DOHH2 (cell line): ENCODE measurements at regions not wholly inside any gene's neighbourhood (a gene's known extent, or its start where the extent isn't known, plus 50 kb on each side); places are given as distances from the start of the nearest gene placed in this dataset.

Source experiments
- H3F3A ChIP-seq: fragments of 200-600 bp; sonication (generic), shearing (Covaris generic); 2 replicates; pipeline ENCODE4 v1.6.0; 2016; ENCODE audit warnings: antibody characterized with exemption, mild to moderate bottlenecking; ENCODE audit not compliant: control insufficient read depth, insufficient read depth
- H3K27ac ChIP-seq: fragments of 200-600 bp; sonication (generic); 2 replicates; pipeline ENCODE4 v1.5.1; 2014; ENCODE audit warnings: low read depth, mild to moderate bottlenecking, low read length, moderate library complexity
- H3K27me3 ChIP-seq: fragments of 200-600 bp; sonication (generic); 2 replicates; pipeline ENCODE4 v1.6.1; 2014; ENCODE audit warnings: mild to moderate bottlenecking, low read length, mixed read lengths; ENCODE audit not compliant: control insufficient read depth
- H3K36me3 ChIP-seq: fragments of 200-600 bp; sonication (generic); 2 replicates; pipeline ENCODE4 v1.6.1; 2014; ENCODE audit warnings: mild to moderate bottlenecking, low read length, moderate library complexity, mixed read lengths; ENCODE audit not compliant: control insufficient read depth
- H3K4me1 ChIP-seq: fragments of 200-600 bp; sonication (generic); 2 replicates; pipeline ENCODE4 v1.6.1; 2014; ENCODE audit warnings: mild to moderate bottlenecking, low read length, mixed read lengths; ENCODE audit not compliant: control insufficient read depth
- H3K4me2 ChIP-seq: fragments of 200-600 bp; sonication (generic); 2 replicates; pipeline ENCODE4 v1.6.0; 2014; ENCODE audit warnings: mild to moderate bottlenecking, low read length, moderate library complexity
- H3K4me3 ChIP-seq: fragments of 200-600 bp; sonication (generic); 2 replicates; pipeline ENCODE4 v1.5.1; 2014; ENCODE audit warnings: mild to moderate bottlenecking, low read length, mixed read lengths
- H3K79me2 ChIP-seq: fragments of 200-600 bp; sonication (generic); 2 replicates; pipeline ENCODE4 v1.6.1; 2014; ENCODE audit warnings: mild to moderate bottlenecking, low read length, mixed read lengths; ENCODE audit not compliant: control insufficient read depth
- H3K9me2 ChIP-seq: fragments of 200-600 bp; sonication (generic); replicated peaks from 2 replicates; pipeline ENCODE4 v1.6.1; 2014; ENCODE audit warnings: mild to moderate bottlenecking, low read length, mixed read lengths; ENCODE audit not compliant: control insufficient read depth
- H3K9me3 ChIP-seq: fragments of 200-600 bp; sonication (generic); 2 replicates; pipeline ENCODE4 v1.6.1; 2014; ENCODE audit warnings: antibody characterized with exemption, low read length, mixed read lengths; ENCODE audit not compliant: control insufficient read depth, insufficient read depth
- H4K20me1 ChIP-seq: fragments of 200-600 bp; sonication (generic); 2 replicates; pipeline ENCODE4 v1.6.0; 2014; ENCODE audit warnings: low read depth, mild to moderate bottlenecking, antibody characterized with exemption, low read length, moderate library complexity; ENCODE audit not compliant: control insufficient read depth, insufficient read depth
- CTCF ChIP-seq: fragments of 200-600 bp; sonication (generic); IDR thresholded peaks from one replicate; pipeline ENCODE4 v1.5.1; 2014; ENCODE audit warnings: antibody characterized with exemption, mild to moderate bottlenecking, low read depth, low read length; ENCODE audit not compliant: poor library complexity, severe bottlenecking
- EZH2phosphoT487 ChIP-seq: fragments of 200-600 bp; sonication (generic); IDR thresholded peaks from 2 replicates; pipeline ENCODE4 v1.6.1; 2017; ENCODE audit warnings: borderline replicate concordance, mild to moderate bottlenecking, antibody characterized with exemption, low read length, moderate library complexity, mixed read lengths

- TF ChIP-seq EZH2phosphoT487: no peak
- no peak for TF ChIP-seq CTCF
- H3K9me3 ChIP-seq: no peaks in the 10 kb centered on the region
- H4K20me1 ChIP-seq: no peaks in the 10 kb centered on the region
- H3K4me2 ChIP-seq: no peak overlapping the region
- H3K27me3 ChIP-seq: no peaks in the 10 kb centered on the region
- no peaks in the 10 kb centered on the region for H3F3A ChIP-seq
- no peaks in the 10 kb centered on the region for H3K9me2 ChIP-seq
- H3K36me3 ChIP-seq: no peaks in the 10 kb centered on the region
- H3K4me1 ChIP-seq: no peaks in the 10 kb centered on the region
- no peaks in the 10 kb centered on the region for H3K79me2 ChIP-seq
- no peak overlapping the region for H3K4me3 ChIP-seq
- no peak overlapping the region for H3K27ac ChIP-seq
Measured at GRCh38 chr17:79207960-79208359, 133.3 kb downstream of the ENGASE start.

GRCh38 chr17:79205688-79206205, 131.1 kb downstream of the ENGASE start:
- no peaks in the 10 kb centered on the region for H3K9me2 ChIP-seq
- TF ChIP-seq CTCF (no peak), EZH2phosphoT487 (no peak)
- H3K79me2 ChIP-seq: no peaks in the 10 kb centered on the region
- H3K4me1 ChIP-seq: no peaks in the 10 kb centered on the region
- no peak overlapping the region for H3K4me2 ChIP-seq
- no peaks in the 10 kb centered on the region for H3F3A ChIP-seq
- no peak overlapping the region for H3K27ac ChIP-seq
- no peaks in the 10 kb centered on the region for H3K9me3 ChIP-seq
- H4K20me1 ChIP-seq: no peaks in the 10 kb centered on the region; the same call in 1 of the 2 replicates
- H3K36me3 ChIP-seq: no peaks in the 10 kb centered on the region
- no peak overlapping the region for H3K4me3 ChIP-seq
- no peaks in the 10 kb centered on the region for H3K27me3 ChIP-seq

GRCh38 chr17:79204261-79204660, 129.6 kb downstream of the ENGASE start:
- no peaks in the 10 kb centered on the region for H3K79me2 ChIP-seq
- no peaks in the 10 kb centered on the region; the same call in 1 of the 2 replicates for H4K20me1 ChIP-seq

More at GRCh38 chr17:79204261-79204660, 129.6 kb downstream of the ENGASE start:
- Histone ChIP-seq H3K27me3 (no peaks in the 10 kb centered on the region), H3K4me2 (no peak overlapping the region), H3K4me1 (no peaks in the 10 kb centered on the region), H3K36me3 (no peaks in the 10 kb centered on the region), H3K4me3 (no peak overlapping the region), H3K9me2 (no peaks in the 10 kb centered on the region), H3F3A (no peaks in the 10 kb centered on the region), H3K9me3 (no peaks in the 10 kb centered on the region), H3K27ac (no peak overlapping the region)
- no peak for TF ChIP-seq EZH2phosphoT487
- TF ChIP-seq CTCF: no peak
